ENCODE measurements at regions not wholly inside any gene's neighbourhood (a gene's known extent, or its start where the extent isn't known, plus 50 kb on each side); places are given as distances from the start of the nearest gene placed in this dataset.

DNA sequence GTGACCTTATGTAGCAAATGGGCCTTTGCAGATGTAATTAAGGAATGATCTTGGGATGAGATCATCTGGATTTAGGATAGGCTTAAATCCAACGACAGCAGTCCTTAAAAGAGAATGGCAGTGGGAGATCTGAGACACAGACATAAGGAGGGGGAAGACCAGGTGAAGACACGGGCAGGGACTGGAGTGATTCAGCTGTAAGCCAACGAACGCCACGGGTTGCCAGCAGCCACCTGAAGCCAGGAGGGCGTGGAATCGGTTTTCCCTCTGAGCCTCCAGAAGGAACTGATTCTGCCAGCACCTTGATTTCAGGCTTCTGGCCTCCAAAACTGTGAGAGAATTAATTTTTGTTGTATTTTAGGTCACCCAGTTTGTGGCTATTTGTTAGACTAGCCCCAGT, 218.6 kb upstream of the ANKRD55 start:
- TF ChIP-seq, protein P1, sequence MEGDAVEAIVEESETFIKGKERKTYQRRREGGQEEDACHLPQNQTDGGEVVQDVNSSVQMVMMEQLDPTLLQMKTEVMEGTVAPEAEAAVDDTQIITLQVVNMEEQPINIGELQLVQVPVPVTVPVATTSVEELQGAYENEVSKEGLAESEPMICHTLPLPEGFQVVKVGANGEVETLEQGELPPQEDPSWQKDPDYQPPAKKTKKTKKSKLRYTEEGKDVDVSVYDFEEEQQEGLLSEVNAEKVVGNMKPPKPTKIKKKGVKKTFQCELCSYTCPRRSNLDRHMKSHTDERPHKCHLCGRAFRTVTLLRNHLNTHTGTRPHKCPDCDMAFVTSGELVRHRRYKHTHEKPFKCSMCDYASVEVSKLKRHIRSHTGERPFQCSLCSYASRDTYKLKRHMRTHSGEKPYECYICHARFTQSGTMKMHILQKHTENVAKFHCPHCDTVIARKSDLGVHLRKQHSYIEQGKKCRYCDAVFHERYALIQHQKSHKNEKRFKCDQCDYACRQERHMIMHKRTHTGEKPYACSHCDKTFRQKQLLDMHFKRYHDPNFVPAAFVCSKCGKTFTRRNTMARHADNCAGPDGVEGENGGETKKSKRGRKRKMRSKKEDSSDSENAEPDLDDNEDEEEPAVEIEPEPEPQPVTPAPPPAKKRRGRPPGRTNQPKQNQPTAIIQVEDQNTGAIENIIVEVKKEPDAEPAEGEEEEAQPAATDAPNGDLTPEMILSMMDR (IDR thresholded peaks at IDR 0.05), result no peak
- no peak for TF ChIP-seq POLR2A (IDR thresholded peaks at IDR 0.05)

Measured in prostate gland (tissue), 2 donors.